OCI-M1 (cell line): ENCODE measurements at regions not wholly inside any gene's neighbourhood (a gene's known extent, or its start where the extent isn't known, plus 50 kb on each side); places are given as distances from the start of the nearest gene placed in this dataset.

ENCODE experiments used
- DNase-seq: peaks from one replicate; lab custom pipeline; 2025; lab: John Stamatoyannopoulos, UW

DNA sequence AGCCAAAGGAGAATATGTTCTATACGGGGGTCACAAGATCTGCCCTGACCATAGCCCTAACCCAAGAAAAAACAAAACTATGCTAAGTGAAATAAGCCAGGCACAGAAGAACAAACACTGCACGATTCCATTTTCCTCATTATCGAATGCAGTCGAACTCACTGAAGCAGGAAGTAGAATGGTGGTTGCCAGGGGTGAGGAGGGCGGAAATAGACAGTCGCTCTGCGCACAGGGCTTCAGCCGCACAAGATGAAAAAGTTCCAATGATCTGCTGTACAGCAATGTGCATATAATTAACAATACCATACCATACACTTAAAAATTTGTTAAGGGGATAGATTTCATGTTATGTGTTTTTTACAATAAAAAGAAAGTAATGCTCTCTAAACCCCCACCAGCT is 257.7 kb downstream of the TXNL1 start:
- DNase-seq = no peak

DNA sequence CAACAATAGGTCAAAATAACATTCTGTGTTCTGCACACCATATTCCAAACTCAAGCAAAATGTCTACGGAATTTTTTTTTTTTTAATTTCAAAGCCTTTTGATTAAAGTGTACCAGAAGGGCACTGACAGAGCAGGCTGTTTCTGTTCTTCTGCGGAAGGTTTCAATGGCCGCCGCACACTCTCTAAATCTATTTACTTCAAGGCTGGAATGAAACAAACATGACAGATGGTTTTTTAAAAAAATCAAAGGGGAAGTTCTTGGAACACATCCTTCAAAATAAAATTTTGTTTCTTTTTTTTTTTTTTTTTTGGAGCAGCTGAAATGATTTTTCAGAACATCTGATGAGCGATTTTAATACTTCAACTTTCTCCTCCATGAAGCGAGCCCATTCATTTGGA is 259.1 kb downstream of the TXNL1 start:
- DNase-seq = no peak

DNA sequence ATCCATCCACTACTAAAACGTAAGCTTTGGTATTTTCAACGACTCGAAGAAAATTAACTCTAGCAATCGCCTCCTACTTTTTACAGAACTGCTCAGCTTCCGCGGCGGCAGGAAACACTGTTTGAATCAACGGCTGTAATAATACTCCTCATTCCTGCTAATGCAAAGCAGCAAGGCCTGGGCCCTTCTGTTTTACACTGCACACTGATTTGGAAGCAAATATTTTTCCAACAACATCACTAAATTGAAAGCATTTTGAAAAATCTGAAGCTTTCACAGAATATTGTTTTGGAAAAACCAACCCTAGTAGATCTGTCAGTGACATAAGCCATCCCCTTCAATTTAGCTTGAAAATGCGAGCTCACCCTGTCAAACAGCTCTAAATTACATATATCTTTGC is 261.2 kb downstream of the TXNL1 start:
- DNase-seq = no peak

DNA sequence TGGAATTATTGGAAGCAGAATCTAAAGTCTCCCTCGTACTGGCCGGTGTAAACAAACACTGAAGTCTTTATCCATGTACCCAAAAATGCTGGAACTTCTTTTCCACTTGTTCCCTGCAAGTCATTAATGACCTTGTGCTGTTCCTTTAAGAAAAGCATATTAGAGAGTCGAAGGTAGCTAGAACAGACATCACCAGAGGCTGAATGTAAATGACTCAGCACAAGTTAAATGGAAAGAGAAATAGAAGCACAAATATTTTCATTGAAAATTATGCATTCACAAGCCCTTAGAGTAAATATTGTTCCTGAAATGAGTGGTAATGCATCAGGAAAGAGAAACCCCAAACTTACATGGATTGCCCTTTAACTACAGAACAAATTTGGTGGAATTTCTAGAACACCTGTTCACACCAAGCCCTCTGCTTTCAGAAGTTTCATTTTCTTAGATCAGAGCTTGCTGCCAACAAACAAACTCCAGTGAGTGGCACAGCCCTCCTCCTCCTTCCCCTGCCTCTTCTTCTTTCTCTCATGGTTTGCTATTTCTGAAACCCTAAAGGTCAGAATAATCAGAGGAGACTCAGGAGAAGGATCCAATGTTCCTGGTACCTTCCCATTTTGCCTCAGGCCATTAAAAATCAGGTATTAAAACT is 264.3 kb downstream of the TXNL1 start:
- peak; percentile 38 for DNase-seq

DNA sequence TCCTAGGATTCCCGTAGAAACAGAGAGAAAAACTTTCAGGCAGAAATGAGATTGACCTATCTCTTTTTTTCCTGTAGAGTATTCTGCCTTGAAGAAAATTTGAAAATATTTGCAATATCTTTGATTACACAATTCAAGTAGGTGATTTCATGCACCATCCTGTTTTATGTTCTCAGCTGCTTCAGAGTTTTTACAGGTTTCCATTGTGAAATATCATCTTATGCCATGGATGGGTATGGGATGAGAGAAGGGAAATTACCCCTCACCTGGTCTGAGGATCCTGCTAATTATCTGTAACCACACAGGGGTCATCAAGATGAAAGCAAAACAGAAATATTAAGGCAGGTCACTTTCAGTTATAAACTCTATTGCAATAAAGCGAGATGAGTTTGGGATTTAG is 264.8 kb downstream of the TXNL1 start:
- no peak for DNase-seq

DNA sequence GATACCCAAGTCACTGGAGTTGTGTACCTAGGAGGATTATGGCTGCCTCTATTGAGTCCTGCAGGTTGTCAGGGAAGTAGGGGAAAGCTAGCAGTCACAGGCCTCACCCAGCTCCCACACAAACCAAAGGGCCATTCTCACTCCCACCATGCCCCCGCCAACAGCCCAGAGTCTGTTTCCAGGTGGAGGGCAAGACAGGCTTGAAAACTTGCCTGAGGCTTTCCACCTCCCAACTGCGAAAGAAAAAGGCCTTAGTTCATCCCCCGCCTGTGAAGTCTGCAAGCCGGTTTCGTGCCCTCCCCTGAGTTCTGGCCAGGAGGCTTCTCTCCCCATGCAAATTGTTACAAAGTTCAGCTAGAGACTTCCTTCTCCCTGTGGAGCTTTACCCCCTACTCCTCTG is 270.3 kb downstream of the TXNL1 start:
- no peak for DNase-seq

DNA sequence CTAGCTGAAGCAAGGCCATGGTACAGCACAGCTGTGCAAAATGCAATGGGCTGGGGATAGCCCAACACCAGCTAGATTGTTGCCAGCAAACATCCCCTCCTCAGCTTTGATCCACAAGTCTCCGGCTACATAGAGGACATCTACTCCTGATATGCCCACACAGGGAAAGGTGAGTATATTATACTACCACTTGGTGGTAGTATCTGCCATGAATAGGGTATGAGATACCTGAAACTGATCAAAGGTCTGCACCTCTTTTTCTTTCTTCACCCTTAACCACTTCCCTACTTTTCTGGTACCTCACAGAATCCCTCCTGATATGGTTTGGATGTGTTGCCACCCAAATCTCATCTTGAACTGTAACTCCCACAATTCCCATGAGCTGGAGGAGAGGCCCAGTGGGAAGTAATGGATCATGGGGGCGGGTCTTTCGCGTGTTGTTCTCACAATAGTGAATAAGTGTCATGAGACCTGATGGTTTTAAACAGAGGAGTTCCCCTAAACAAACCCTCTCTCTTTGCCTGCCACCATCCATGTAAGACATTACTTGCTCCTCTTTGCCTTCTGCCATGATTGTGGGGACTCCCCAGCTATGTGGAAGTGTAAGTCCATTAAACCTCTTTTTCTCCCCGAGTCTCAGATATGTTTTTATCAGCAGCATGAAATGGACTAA is 279.6 kb downstream of the TXNL1 start:
- peak; percentile 23 for DNase-seq

DNA sequence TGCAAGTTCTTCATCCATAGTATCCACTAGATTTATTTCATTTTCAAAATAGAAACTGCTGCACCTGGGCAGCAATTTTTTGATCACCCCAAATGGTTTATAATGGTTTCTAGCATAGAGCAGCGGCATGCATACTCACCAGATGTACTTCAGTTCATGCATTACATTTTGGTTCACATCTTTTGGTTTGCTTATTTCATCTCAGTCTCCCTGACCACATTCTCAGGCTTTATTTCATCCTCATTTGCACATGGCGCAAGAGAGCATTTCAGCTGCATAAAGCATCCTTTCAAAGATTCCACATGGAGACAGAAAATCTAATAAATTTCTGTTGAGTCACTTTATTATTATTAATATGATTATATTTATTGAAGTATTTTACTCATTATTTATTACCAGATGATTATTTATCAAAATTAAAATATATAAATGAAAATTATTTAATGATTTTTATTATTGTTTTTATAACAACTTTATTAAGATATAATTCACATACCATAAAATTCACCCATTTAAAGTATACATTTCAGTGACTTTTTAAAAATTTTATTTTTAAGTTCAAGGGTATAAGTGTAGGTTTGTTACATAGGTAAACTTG is 284.6 kb downstream of the TXNL1 start:
- no peak for DNase-seq

DNA sequence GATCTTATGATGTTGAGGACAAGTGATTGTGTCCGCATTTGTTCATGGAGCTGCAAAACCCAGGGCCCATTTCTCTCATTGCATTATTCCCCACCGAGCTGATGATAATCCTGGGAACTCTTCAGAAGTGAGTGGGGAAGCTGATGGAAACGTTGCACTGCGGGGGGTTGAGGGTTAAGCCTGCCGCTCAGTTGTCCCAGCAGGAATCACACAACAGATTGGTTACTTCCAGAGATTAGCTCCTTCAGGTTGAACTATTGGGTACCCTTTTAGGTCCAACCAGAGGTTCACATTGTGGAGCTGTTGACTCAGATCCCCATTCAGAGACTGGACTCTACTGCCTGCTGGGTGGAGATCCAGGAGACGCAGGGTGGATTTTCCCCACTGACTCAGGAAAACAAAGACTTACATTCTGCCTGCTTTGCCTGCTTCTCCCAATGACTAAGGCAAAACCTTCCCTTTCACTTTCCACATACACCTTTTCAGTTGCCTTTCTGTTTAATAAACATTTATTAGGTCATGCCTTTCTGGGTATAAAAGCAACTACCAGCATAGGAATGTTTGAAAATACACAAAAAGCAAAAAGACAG is 286.4 kb downstream of the TXNL1 start:
- DNase-seq = no peak

DNA sequence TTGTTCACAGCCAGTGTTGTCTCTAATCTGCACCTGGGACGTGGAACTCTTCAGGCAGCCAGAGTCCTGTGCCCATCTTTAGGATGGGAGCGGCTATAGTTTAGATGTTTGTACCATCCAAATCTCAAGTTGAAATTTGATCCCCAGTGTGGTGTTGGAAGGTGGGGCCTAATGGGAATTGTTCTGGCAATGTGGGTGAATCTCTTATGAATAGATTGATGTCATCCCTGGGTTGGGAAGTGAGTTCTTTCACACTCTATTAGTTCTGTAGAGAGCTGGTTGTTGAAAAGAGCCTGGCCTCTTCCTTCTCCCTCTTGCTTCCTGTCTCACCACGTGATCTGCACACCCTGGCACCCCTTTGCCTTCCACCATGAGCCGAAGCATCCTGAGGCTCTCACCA is 300.9 kb downstream of the TXNL1 start:
- no peak for DNase-seq

DNA sequence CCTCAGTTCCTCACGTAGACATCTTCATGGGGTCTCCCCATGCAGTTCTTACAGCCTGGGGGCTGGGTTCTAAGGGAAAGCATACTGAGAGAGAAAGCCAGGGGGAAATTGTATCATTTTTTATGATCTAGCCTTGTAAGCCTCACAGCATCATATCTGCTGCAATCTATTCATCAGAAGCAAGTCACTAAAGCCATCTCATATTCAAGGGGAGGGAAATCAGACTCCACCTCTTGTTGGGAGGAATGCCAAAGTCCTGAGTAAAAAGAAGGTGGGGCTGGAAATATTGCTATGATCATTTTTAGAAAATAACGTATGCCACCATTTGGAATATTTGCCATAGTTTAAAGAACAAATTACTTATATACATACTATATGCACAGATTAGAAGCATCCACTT is 304.6 kb downstream of the TXNL1 start:
- DNase-seq = no peak

DNA sequence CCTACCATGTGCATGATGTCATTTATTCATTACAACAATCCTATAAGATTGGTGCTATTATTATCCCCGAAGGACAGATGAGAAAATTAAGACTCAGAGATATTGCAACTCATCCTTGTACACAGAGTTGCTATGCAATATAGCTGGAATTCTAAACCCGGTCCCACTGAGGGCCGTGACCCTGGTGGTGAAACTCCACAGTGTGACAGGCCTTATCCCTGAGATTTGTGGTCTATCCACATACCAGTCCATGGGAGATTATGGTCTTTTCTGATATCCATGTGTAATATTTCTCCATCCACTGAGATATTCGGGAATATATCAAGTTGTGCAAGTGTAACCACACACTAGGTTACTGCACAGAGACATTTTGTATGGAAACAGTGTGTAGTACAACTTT is 305.2 kb downstream of the TXNL1 start:
- no peak for DNase-seq

DNA sequence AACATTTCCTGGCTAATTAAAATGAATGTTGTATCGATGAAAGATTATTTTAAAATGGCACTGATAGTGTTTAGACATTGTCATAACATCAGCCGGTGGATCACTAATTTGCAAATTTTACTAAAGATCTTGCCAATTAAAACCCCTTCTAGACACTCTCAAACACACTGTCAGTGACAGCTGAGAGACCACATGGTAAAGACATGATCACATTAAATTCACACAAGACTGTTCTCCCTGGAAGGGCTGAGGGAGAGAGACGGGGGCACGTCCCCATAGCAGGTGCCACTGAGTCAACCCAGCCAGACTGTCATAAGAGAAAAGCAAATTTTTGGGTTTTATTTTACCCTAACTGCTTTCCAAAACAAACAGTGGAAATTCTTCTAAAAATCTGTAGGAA is 306.0 kb downstream of the TXNL1 start:
- no peak for DNase-seq

DNA sequence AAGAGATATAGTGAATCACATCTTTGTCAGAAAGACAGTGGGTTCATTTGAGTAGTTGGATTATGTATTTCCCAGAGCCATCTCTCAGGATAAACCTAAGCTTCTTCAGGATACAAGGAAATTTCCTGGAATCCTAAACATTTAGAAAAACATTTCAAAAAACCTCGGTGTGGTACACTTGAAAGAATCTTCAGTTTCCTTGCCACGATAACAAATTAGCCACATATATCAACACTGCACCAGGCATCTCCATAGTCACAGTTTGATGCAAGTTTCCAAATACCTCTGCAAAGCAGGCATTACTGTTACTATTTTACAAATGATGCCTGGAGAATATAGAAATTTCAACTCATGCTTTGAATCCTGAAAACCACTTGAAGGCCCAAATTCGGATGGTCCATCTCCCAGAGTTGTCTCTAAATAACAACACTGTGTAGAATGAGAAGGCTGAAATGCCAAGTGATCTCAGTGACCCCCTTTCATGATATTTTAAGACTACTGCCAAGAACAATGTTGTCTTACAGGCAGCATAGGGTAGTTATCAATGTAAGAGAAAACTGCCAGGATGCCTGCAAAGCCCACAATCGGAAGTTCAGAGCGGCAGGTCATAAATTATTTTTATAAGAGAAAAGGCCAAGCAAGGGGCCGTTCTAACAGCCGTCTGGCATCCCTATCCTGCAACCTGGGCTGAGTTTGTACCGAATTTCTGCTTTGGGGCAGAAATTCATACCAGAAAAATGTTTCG is 307.9 kb downstream of the TXNL1 start:
- DNase-seq = no peak

DNA sequence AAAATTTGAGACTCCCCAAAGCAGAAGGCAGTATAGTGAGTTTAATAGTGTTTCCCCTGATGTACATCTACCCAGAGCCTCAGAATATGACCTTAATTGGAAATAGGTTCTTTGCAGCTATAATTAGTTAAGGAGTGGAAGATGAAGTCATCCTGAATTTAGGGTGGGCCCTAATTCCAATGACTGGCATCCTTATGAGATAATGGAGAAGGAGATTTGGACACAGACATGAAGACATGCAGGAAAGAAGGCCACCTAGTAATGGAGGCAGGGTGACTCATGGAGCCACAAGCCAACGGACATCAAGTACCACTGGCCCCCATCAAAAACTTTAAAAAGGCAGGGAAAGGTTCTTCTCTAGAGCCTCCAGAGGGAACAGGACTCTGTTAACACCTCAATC is 308.9 kb downstream of the TXNL1 start:
- DNase-seq = no peak

DNA sequence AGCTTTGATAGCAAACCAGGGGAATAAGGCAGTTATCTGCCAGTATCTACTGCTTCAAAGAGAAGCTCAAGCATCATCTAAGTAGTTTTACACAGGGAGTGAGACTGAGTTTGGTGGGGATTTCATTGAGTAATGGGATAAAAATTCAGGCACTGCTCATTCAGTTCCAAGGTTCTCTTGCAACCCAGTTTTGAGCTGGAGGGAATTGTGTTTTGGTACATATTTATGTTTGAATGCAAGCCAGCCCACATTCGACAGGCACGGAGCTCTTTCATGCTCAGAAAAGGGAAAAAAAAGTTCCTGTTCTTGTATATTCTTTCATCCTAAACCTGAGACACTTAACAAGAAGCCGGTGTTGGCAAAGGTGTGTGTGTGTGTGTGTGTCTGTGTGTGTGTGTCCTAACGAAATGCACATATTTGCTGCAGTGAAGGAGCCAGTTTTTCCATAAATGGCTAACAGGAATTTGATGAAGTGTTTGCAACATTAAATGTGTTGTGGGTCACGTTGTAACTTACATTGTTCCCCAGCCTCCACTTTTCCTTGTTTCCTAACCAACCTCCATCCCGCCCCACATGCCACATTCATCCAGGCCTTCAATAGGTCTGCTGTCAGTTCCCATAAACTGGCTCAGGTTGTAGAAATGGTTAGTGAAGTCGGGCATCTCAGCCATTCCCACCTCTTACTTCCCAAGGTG is 311.1 kb downstream of the TXNL1 start:
- no peak for DNase-seq

DNA sequence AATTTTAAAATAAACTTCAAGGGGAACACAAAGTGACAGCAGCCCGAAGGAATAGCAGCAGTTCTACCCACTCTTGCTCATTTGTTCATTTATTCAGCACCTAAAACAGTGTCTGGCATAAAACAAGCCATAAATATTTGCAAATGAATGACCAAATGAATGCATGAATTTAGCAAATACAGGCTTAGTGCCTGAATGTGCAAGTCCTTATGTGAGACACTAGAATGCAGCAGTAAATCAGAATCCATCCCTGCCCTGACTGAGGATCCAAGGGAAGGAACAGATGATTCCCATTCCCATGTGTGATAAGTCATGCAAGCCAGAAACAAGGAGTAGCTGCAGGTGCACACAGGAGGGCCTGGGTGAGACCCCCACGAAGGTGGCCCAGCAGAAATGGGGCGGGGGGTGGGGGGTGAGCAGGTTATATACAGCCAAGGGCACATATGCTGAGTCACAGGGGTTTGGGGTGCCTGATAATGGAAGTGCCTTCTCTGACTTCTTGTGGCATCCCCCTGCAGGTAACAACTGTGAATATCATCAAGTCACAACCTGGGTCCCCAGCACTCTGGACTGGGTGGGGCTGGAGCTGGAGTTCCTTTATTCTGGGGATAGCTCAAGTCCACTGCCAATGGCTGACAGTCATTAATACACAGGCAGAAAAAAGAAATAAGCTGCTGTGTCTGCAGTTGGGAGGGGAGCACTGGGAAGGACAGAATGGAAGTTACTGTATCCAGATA is 311.9 kb downstream of the TXNL1 start:
- DNase-seq = no peak

DNA sequence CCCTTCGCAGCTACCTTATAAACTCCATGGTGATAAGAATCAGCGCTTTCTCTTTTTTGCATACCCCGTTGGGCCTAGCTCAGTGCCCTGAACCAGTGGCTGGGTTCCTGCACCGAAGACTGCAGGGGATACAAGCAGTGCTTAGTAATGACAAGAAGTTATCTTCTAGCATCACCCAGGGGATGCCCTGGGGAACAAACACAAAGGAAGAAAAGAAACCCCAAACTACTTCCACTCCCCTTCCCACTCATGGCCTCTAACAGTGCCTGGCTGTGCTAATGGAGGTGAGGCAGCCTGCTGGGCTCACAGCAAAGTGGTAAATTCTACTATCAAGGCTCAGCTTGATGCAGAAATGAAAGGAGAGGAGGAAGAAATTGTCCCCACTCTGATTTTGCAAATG is 314.7 kb downstream of the TXNL1 start:
- no peak for DNase-seq

DNA sequence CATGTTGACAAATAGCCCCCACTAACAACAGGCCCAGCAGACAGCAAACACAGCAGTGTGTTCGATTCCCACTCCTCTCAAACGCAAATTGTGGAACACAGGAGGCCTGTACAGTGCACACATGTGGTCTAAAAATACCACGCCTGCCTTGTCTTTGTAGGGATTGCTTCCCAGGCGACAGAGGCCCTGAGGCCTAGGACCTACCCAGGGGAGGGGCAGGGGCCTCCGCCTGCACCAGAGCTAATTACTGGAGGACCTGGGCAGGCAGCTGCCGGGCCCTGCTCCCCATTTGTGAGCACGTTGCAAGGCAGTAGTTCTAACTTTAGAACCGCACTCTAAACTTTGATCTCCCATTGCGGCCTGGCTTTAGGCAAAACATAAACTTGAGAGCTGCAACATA is 316.0 kb downstream of the TXNL1 start:
- DNase-seq = no peak

DNA sequence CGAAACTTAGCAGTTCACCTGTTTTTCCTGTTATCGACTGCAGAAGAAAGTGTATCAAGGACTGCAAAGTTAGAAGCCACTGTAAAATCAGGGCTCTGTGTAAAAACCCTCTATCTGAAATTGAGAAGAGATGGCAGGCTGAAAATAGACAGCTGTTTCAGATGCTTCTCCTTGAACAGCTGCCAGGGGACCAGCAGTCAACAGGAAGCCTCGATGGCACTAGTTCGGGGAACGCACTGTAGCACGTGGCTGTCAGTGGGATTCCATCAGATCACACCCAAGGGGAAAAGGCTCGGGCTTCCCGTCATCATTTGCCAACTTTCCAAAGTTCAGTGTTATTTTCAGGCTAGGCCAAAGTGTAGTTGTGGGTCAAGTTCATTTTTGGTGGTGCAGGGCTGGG is 316.9 kb downstream of the TXNL1 start:
- no peak for DNase-seq

DNA sequence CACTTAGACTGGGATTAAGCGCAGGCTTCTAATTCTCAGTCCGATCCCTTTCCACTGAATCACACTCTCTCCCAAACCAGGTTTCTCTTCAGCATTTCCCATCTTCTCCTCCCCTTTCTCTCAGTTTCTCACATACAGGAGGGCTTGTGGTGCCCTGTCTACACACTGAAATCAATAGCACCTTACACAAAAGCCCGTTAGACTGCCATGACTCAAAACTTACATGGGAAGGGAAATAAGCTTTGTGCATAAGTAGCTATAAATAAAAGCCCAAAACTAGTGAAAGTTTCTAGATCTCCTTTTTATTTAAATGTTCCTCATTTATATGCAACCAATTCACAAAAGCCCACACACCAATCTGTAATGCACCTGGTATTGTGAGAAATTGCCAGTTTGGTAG is 318.4 kb downstream of the TXNL1 start:
- DNase-seq = no peak
